ENCODE measurements at regions not wholly inside any gene's neighbourhood (a gene's known extent, or its start where the extent isn't known, plus 50 kb on each side); places are given as distances from the start of the nearest gene placed in this dataset.
"Not testable (repeated sequence)": the region's sequence is repeated elsewhere in the genome, so short reads cannot be mapped to it uniquely, and the experiment has no call there.

DNA sequence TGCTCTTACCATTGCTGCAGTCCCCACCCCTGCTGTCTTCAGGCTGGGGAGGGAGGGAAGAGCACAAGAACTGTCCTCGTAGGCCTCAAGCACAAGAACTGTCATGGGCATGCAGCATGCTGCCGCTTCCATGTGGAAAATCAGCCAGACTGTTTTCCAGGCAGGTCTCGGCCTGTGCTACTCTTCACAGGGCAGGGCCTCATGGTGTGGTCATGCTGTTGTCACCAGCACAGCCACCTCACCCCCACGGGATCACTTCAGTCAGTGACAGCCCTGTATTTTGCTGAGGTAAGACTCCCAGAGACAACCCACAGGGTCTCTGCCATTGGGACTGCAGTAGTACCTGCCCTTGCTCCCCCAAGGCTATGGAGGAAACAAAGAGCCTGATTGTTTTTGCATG is 205.3 kb downstream of the NAP1L3 start:
- DNase-seq: no peak

DNA sequence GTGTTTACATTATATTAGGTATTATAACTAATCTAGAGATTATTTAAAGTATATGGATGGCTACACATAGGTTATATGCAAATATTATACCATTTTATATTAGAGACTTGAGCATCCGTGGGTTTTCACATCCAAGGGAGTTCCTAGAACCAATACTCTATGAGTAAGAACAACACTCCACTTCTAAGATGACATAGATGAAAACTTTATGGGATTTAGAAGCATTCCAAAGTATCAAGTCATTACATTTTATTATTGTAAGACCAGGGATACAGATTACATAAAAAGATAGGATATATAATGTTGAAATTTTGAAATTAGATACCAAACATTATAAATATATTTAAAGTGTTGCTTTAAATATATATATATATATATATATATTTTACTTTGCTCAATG is 207.0 kb downstream of the NAP1L3 start:
- no peak for DNase-seq

DNA sequence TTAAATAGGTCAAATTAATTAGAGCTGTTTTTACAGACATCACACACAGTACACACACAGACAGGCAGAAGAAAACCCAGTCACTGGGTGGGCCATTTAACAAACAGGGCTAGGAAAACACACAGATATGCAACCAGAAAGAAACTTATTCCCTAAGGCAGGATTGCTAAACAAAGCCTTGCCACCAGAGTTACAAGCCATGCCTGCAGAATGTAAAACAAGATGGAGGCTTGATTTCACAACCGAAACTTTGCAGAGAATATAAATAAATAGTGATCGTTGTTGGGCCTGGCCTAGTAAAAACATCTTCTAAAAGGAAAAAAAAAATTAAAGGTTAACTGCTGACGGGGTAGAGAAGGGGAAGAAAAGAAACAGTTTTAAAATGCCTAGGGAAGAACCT is 212.3 kb downstream of the NAP1L3 start:
- DNase-seq: no peak

DNA sequence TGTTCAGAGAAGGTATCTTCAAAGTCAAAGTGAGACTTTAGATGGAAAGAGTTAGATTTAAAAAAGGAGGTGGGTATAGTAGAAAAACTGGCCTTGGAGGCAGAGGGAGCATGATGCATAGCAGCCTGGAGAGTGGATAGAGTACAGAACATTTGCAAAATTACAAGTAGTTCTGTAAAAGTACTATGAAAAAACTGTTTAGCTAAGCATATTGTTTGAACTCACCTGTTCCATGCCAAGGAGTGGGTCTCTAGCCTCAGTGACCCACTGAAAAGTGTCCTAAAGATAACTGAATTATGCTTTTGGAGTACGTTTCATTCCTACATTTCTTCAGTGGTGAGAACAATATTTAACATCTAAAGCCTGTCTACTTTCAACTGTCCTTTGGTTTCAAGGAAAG is 218.9 kb downstream of the NAP1L3 start:
- DNase-seq: no peak

DNA sequence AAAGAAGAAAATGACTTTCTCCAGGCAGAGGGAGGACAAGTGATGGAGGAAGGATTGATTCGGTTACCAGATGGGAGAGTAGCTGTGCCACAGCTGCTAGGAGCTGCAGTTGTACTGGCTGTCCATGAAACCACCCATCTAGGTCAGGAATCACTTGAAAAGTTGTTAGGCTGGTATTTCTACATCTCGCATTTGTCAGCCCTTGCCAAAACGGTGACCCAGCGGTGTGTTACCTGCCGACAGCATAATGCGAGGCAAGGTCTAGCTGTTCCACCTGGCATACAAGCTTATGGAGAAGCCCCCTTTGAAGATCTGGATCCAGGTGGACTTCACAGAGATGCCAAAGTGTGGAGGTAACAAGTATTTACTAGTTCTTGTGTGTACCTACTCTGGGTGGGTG is 238.7 kb downstream of the NAP1L3 start:
- DNase-seq: not testable (repeated sequence)

DNA sequence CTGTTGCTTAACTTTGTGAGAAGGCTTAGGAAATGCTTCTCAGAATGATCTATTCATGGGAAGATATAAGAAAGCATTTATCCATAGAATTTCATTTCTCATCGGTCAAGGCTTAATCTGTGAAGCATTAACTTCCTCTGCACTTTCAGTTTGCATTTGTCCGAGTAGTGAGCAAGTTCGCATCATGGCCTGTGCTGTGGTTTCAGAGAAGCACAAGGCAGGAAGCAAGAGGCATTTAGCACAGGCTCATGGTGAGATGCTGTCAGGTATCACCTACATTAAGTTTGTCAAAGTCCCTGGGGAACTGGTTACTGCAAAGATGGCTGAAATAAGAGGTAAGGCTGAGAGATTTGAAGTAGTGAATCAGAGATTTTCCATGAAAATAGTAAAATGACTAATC is 244.9 kb downstream of the NAP1L3 start:
- no peak for DNase-seq

DNA sequence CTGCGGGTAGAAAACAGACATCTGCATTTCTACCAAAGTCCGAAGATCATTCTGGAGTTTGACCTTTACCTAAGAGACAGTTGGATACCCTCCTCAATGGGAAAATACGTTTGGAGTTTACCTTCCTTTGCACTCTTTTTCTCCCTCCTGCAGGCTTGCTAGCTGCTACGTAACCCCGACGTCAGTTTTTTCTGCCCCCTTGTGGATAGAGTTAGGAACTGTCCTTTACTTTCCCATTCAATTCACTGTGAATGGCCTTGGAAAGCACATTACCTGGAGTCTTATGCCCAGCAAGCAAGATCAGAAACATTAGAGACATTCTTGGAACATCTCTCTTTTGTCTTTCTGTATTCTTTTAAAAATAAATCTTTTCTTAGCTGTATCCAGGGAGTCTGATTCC is 250.7 kb downstream of the NAP1L3 start:
- DNase-seq: peak in 1 of 2 donors; percentile 0

DNA sequence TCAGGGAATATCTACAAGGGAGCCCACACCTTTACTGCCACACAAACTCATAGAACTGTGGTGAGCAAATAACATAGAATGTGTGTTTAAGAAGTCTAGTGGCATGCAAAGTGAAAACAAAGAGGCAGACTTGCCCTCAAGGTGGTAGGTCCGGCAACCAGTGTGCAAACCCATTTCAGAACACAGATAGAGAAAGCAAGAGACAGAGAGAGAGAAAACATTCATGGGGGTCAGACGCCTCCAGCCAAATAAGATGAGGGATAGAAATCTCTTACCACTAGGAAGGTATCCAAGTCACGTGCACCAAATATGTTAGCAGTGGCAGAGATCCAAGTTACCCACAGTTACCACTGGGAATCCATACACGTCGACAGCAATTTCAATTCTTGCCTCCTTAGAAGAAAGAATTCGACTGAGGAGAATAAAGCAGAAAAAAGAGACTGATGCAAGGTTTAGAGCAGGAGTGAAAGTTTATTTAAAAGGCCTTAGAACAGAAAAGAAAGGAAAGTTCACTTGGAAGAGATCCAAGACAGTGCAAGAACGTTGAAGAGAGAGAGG is 252.8 kb downstream of the NAP1L3 start:
- DNase-seq: no peak

DNA sequence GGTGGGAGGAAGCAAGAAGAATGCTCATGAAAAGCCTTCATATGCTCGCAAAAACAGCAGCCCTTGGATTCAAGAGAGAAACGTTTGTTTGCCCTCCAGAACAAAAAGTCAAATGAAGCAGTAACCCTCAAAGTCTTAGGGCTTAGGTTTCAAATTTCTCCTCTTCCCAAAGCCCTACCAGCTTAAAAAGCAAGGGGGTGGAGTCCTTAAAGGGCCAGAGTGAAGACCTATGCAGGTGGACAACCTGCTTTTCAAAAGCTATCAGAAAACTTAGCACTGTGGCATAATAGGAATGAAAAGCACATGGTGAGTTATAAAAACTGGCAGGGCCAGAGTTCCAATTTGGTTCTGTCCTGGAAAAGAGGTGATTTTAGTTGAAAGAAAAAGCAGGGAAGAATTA is 253.3 kb downstream of the NAP1L3 start:
- no peak for DNase-seq

DNA sequence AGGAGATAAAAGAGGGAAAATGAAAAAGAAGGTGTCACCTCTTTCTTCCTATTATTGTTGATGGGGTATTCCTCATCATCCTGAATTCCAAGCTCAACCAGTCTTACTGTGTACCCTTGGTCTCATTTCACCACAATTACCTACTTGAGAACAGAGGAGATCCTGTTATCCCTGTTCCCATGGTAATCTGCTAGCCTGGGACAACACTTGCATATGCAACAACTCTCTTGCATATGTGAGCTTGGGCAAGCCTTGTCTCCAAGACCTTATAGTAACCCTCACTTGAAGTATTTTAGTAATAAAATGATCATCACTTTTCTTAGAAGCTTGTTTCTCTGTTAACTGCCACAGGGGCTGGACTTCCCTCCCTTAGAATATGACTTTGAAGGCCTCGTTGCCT is 253.7 kb downstream of the NAP1L3 start:
- DNase-seq: no peak

DNA sequence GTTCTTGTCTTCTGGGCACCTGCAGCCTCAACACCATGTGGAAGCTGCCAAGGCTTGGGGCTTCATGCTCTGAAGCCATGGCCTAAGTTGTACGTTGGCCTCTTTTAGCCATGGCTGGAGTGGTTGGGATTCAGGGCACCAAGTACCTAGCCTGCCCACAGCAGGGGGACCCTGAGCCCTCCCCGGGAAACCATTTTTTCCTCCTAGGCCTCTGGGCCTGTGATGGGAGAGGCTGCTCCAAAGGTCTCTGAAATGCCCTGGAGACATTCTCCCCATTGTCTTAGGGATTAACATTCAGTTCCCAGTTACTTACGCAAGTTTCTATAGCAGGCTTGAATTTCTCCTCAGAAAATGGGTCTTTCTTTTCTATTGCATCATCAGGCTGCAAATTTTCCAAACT is 269.3 kb downstream of the NAP1L3 start:
- DNase-seq: no peak

DNA sequence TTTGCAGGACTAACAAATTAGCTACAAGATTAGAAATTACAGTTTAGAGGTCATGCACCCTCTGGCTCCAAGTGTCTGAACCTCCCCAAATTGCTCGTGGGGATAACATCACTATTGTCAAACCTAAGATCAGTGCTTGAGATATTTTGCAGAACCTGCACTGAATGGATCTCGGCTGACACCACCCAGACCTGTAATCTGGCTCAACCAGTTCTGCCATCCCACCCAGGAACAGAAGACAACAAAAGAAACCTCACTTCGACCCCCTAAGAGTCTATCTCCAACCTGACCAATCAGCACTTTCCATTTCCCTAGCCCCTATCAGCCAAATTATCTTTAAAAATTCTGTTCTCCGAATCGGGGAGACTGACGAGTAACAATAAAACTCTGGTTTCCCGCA is 318.7 kb downstream of the NAP1L3 start:
- no peak for DNase-seq

DNA sequence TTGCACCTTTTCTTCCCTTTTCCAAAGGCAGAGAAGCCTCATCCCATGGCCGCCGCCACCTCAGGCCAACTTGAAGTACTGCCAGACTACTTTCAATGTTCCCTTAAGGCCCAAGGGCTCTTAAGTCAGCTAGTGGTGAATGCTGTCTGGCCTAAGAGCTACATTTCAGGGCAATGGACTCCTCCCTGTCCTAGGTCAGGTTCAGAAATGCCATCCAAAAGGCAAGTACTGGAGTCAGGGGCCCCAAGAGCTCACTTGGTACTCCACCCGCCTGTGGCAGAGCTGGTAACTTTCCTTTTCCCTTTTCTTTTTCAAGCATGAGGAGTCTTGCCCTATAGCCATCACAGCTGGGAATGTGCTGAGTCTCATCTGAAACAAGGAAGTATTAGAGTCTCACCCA is 327.1 kb downstream of the NAP1L3 start:
- DNase-seq: no peak

DNA sequence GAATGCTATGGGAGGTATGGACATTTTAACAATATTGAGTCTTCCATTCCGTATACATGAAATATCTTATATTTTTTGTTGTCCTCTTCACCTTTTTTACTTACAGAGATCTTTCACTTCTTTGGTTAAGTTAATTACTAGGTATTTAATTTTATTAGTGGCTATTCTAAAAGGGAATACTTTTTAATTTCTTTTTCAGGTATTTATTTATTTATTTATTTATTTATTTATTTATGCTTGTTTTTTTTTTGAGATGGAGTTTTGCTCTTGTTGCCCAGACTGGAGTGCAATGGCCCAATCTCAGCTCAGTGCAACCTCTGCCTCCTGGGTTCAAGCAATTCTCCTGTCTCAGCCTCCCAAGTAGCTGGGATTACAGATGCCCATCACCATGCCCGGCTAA is 329.1 kb downstream of the NAP1L3 start:
- not testable (repeated sequence) for DNase-seq

DNA sequence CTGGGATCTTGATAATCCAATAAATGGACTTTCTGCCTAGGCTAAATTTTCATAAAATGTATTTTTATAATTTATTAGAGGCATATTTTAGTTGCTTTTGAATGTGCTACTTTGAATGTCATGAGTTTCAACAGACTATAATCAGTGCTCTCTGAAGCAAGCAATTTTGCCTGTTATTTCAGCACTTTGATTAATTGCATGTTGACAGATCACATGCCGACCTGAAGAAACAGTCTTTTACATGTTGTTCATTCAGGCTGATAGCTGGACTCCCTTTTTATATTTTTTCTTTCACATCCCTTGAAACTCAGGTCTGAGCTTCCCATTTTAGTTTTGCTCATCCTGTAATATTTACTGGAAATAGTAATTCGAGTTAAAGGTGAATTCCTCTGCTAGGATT is 341.0 kb downstream of the NAP1L3 start:
- DNase-seq: no peak

DNA sequence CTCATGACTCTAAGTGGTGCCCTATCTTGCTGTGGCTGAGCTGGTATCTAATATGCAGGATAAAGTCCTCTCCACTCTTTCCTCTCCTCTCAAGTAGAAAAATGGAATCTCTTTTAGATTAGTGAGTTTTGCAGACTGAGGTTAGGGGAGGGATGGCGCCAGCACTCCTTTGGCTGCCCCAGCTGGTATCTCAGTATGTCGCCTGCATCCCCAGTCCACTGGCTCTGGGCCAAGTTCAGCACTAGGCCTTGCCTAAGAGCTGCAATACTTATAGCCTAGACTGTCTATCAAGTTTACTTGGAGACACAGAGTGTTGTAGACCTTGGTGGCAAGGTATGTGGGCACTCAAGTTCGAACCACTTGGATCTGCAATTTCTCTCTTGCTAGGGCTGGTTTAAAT is 351.3 kb downstream of the NAP1L3 start:
- no peak for DNase-seq

DNA sequence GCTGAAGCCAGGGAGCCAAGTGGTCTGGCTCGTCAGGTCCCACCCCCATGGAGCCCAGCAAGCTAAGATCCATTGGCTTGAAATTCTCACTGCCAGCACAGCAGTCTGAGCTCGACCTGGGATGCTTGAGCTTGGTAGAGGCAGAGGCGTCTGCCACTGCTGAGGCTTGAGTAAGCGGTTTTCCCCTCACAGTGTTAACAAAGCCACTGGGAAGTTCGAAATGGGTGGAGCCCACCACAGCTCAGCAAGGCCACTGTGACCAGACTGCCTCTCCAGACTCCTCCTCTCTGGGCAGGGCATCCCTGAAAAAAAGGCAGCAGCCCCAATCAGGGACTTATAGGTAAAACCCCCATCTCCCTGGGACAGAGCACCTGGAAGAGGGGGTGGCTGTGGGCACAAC is 353.8 kb downstream of the NAP1L3 start:
- no peak for DNase-seq

All from inflammatory macrophage treated with lipopolysaccharide for 1 hour (primary cell).